ENCODE measurements at regions not wholly inside any gene's neighbourhood (a gene's known extent, or its start where the extent isn't known, plus 50 kb on each side); places are given as distances from the start of the nearest gene placed in this dataset.

GRCh38 chr20:24084281-24084680, 95.7 kb upstream of the GGTLC1 start:
- H3K4me3 ChIP-seq, result no peak overlapping the region
- no peak for DNase-seq
- H3K27ac ChIP-seq, result no peak overlapping the region
- no peaks in the 10 kb centered on the region for H3K36me3 ChIP-seq (replicated peaks in 1 of 2)
- H3K9me3 ChIP-seq (replicated peaks in 1 of 3), result no peaks in the 10 kb centered on the region
- H3K4me1 ChIP-seq (replicated peaks in 1 of 2), result no peaks in the 10 kb centered on the region
- no peak for TF ChIP-seq POLR2A (IDR thresholded peaks at IDR 0.05)
- no peak for TF ChIP-seq CTCF (IDR thresholded peaks at IDR 0.05)
- WGBS, 4 donors, result 76 to 84% (median 81%) methylated on average over 3 of the region's 3 CpGs
- no peaks in the 10 kb centered on the region for H3K27me3 ChIP-seq
- intact Hi-C loops (cut with DNase I), result no loop called here

- Histone ChIP-seq H3K36me3 (replicated peaks in 1 of 2) (no peaks in the 10 kb centered on the region), H3K9me3 (replicated peaks in 1 of 3) (no peaks in the 10 kb centered on the region), H3K4me1 (replicated peaks in 1 of 2) (no peaks in the 10 kb centered on the region), H3K27ac (no peak overlapping the region), H3K4me3 (no peak overlapping the region), H3K27me3 (no peaks in the 10 kb centered on the region)
- intact Hi-C loops (cut with DNase I), result no loop called here
- DNase-seq, result no peak
- TF ChIP-seq CTCF (IDR thresholded peaks at IDR 0.05) (no peak), POLR2A (IDR thresholded peaks at IDR 0.05) (no peak)
- WGBS, 4 donors, result 74 to 87% (median 81%) methylated on average over 4 to 6 of the region's 6 CpGs
These were observed 92.5 kb upstream of the GGTLC1 start for GRCh38 chr20:24081077-24081476.

DNA sequence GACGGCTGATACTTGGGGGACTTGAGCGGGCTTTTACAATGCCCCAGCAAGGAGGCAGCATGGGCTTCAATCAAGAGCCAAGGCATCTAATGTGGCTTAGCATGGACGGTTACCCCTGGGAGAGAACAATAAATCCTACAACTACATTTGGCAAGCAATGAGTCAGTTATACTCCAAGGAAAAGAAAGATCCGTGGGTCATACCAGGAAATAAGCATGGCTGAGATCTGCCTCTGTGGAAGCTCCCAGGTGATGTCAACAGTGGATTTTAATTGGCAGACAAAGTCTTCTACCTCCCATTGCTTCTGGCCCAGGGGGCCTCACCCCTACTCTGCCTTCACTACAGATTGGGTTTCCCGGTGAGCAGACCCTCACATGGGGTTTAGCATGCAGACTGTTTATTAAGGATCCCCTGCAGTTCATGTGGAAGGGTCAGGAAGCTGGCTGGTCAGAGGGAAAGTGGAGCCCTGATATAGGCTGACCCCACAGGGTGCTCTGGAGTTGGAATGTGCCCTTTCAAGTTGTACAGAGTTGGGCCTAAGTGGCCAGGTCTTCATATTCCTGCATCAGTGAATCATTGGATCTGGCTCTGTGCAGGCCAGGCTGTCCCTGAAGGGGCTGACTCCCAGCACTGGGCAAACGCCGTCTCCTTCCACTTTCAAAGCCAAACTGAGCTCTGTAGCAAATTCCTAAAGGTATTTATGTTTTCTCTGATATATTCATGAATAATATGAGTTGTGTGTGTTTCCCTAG, 91.3 kb upstream of the GGTLC1 start:
- Histone ChIP-seq H3K27me3 (no peaks in the 10 kb centered on the region), H3K4me1 (replicated peaks in 1 of 2) (no peaks in the 10 kb centered on the region), H3K36me3 (replicated peaks in 1 of 2) (no peaks in the 10 kb centered on the region), H3K9me3 (replicated peaks in 1 of 3) (no peaks in the 10 kb centered on the region), H3K27ac (no peak overlapping the region), H3K4me3 (no peak overlapping the region)
- 76 to 83% (median 79%) methylated on average over 7 of the region's 7 CpGs for WGBS, 4 donors
- no peak for DNase-seq
- TF ChIP-seq POLR2A (IDR thresholded peaks at IDR 0.05), result no peak
- no peak for TF ChIP-seq CTCF (IDR thresholded peaks at IDR 0.05)
- intact Hi-C loops (cut with DNase I), result no loop called here

DNA sequence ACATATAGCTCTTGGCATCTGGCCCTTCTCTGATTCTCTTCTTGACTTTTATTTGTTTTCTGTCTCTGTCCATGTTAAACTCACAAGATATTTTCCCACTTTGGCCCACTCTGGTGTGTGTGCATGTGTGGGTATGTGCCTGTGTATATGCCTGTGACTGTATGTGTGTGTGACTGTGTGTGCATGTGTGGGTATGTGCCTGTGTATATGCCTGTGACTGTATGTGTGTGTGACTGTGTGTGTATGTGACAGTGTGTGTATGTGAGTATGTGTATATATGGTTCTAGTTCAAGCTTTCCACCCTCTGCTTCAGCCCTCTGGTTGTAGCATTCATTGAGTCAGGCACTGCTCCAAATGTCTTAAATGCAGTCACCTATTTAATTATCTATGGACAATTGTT, 88.6 kb upstream of the GGTLC1 start:
- Histone ChIP-seq H3K4me3 (no peak overlapping the region), H3K27me3 (no peaks in the 10 kb centered on the region), H3K27ac (no peak overlapping the region), H3K9me3 (replicated peaks in 1 of 3) (no peaks in the 10 kb centered on the region), H3K4me1 (replicated peaks in 1 of 2) (no peaks in the 10 kb centered on the region), H3K36me3 (replicated peaks in 1 of 2) (no peaks in the 10 kb centered on the region)
- DNase-seq, result no peak
- TF ChIP-seq POLR2A (IDR thresholded peaks at IDR 0.05) (no peak), CTCF (IDR thresholded peaks at IDR 0.05) (no peak)
- intact Hi-C loops (cut with DNase I), result no loop called here
